ENCODE measurements at regions not wholly inside any gene's neighbourhood (a gene's known extent, or its start where the extent isn't known, plus 50 kb on each side); places are given as distances from the start of the nearest gene placed in this dataset.

DNA sequence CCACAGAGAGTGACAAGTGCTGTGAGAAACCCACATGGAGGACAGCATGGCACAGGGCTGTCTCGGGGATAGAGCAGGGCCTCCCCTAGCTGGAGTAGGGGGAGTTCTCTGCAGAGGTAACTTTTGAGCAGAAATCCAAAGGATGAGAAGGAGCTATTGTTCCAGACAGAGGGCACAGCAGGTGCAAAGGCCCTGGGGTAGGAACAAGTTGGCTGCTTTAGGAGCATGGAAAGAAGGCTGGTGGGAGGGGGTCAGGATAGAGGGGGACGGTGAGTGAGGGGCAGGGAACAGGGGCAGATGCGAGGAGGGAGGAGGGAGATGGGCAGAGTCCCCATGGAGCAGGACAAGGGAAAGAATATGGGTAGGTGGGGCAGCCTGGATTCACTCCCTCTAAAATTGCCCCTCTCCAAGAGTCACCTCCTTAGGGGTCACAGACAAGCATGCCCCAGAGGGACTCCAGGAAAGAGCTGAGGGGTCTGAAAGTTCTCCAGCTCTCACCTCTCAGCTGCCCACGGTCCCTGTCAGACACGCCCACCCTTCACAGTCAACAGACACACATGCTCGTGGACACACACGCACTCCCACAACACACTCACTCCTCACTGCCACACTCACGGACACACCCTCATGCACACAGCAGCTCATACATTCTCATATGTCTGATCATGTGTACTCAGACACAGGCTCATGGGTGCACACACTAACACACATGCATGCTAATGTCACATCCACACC is 110.7 kb downstream of the LITAF start:
- intact Hi-C loops (cut with micrococcal nuclease; ENCODE audit: unreplicated experiment), result no loop called here
- Histone ChIP-seq H3K36me3 (ENCODE audit: low read depth) (no peaks in the 10 kb centered on the region), H3K79me2 (ENCODE audit: low read depth) (no peaks in the 10 kb centered on the region), H3K9me2 (ENCODE audit: insufficient read depth) (no peaks in the 10 kb centered on the region), H3F3A (ENCODE audit: insufficient read depth, low read depth) (peaks cover 10% of the 10 kb centered on the region; the same call in 1 of the 2 replicates), H3K4me1 (replicated peaks; ENCODE audit: insufficient read depth) (0 out of 2 replicates have a peak, but pooled peaks cover 5% of the 10 kb centered on the region), H3K4me3 (no peak overlapping the region), H3K9me3 (ENCODE audit: insufficient read depth, low read depth) (no peaks in the 10 kb centered on the region), H3K4me2 (no peak overlapping the region), H3K27me3 (ENCODE audit: insufficient read depth, low read depth) (0 out of 2 replicates have a peak, but pooled peaks cover 4% of the 10 kb centered on the region), H4K20me1 (ENCODE audit: insufficient read depth) (no peaks in the 10 kb centered on the region), H2AFZ (no peak overlapping the region), H3K27ac (no peak overlapping the region)
- BruUV-seq (replicated peaks), result no TSS peak
- no peak for DNase-seq
- ChIA-PET CTCF (no interaction called here), POLR2A (ENCODE audit: unreplicated experiment) (no interaction called here)
- TF ChIP-seq CTCF (conservative IDR thresholded peaks at IDR 0.05) (no peak), EZH2 (IDR thresholded peaks at IDR 0.05; ENCODE audit: low read depth) (no peak)

DNA sequence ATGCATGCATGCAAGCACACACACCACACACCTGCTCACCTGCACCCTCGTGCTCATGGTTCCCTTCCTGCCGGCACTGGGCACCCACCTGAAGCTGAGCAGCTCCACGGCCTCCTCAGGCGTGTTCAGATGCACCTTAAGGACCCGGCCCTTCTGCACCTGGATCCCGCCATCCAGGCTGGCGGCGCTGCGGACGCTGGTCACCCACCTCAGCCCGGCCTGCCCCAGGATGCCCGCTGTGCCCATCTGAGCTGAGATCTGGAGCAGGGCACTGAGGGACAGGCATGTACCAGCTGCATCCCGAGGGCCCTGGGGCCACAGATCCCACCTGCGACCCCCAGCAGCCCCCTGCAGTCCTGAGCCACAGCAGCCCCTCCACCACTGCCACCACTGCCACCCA is 110.0 kb downstream of the LITAF start:
- no peaks in the 10 kb centered on the region for H3K36me3 ChIP-seq (ENCODE audit: low read depth)
- H3F3A ChIP-seq (ENCODE audit: insufficient read depth, low read depth), result peaks cover 10% of the 10 kb centered on the region; the same call in 1 of the 2 replicates
- CTCF ChIA-PET, result interaction anchor here (0.5 kb wide), 1 partner anchor 69 kb away, joined by 5 read pairs; no protein-coding TSS in a partner anchor
- H3K9me2 ChIP-seq (ENCODE audit: insufficient read depth), result no peaks in the 10 kb centered on the region
- H2AFZ ChIP-seq, result no peak overlapping the region
- H4K20me1 ChIP-seq (ENCODE audit: insufficient read depth), result no peaks in the 10 kb centered on the region
- no peak for DNase-seq
- no TSS peak for BruUV-seq (replicated peaks)
- no peak overlapping the region for H3K27ac ChIP-seq
- H3K9me3 ChIP-seq (ENCODE audit: insufficient read depth, low read depth), result no peaks in the 10 kb centered on the region
- H3K4me3 ChIP-seq, result no peak overlapping the region
- POLR2A ChIA-PET (ENCODE audit: unreplicated experiment), result no interaction called here
- intact Hi-C loops (cut with micrococcal nuclease; ENCODE audit: unreplicated experiment), result no loop called here
- no peak for TF ChIP-seq EZH2 (IDR thresholded peaks at IDR 0.05; ENCODE audit: low read depth)
- no peak for TF ChIP-seq CTCF (conservative IDR thresholded peaks at IDR 0.05)
- H3K27me3 ChIP-seq (ENCODE audit: insufficient read depth, low read depth), result 0 out of 2 replicates have a peak, but pooled peaks cover 4% of the 10 kb centered on the region
- no peak overlapping the region for H3K4me2 ChIP-seq
- H3K79me2 ChIP-seq (ENCODE audit: low read depth), result no peaks in the 10 kb centered on the region
- 0 out of 2 replicates have a peak, but pooled peaks cover 5% of the 10 kb centered on the region for H3K4me1 ChIP-seq (replicated peaks; ENCODE audit: insufficient read depth)

GRCh38 chr16:11478431-11479119 is 108.1 kb downstream of the LITAF start:
- Histone ChIP-seq H4K20me1 (ENCODE audit: insufficient read depth) (no peaks in the 10 kb centered on the region), H3K36me3 (ENCODE audit: low read depth) (no peaks in the 10 kb centered on the region), H3K9me2 (ENCODE audit: insufficient read depth) (no peaks in the 10 kb centered on the region), H3K27ac (no peak overlapping the region), H2AFZ (no peak overlapping the region), H3K79me2 (ENCODE audit: low read depth) (no peaks in the 10 kb centered on the region), H3K4me2 (no peak overlapping the region), H3K4me1 (replicated peaks; ENCODE audit: insufficient read depth) (0 out of 2 replicates have a peak, but pooled peaks cover 5% of the 10 kb centered on the region), H3K9me3 (ENCODE audit: insufficient read depth, low read depth) (no peaks in the 10 kb centered on the region), H3K27me3 (ENCODE audit: insufficient read depth, low read depth) (0 out of 2 replicates have a peak, but pooled peaks cover 4% of the 10 kb centered on the region), H3K4me3 (no peak overlapping the region), H3F3A (ENCODE audit: insufficient read depth, low read depth) (peaks cover 10% of the 10 kb centered on the region; the same call in 1 of the 2 replicates)
- intact Hi-C loops (cut with micrococcal nuclease; ENCODE audit: unreplicated experiment), result no loop called here
- CTCF ChIA-PET, result no interaction called here
- BruUV-seq (replicated peaks), result no TSS peak
- DNase-seq, result no peak
- POLR2A ChIA-PET (ENCODE audit: unreplicated experiment), result no interaction called here
- TF ChIP-seq CTCF (conservative IDR thresholded peaks at IDR 0.05), result no peak
- no peak for TF ChIP-seq EZH2 (IDR thresholded peaks at IDR 0.05; ENCODE audit: low read depth)

Data from PC-9 (cell line).